Thoracic aorta (tissue), 2 donors: ENCODE measurements at regions not wholly inside any gene's neighbourhood (a gene's known extent, or its start where the extent isn't known, plus 50 kb on each side); places are given as distances from the start of the nearest gene placed in this dataset.

Experiments
- ATAC-seq: fragments of 150-250 bp; one replicate; pipeline ENCODE4 v1.8.0; 2017; ENCODE audit warnings: low read depth; ENCODE audit not compliant: insufficient number of reproducible peaks, low FRiP score
- DNase-seq: peaks from one replicate; pipeline ENCODE4 v3.0.0-alpha.2; 2020; ENCODE audit warnings: low spot score
- H3K27ac ChIP-seq, 2 donors: fragments of 200-600 bp; sonication (generic); 1 replicate in 1 of 2; 2 replicates in 1 of 2; pipeline ENCODE4 v1.5.1; 2016; ENCODE audit warnings: mild to moderate bottlenecking in 2 of 2, moderate library complexity in 2 of 2
- H3K27me3 ChIP-seq: fragments of 200-600 bp; sonication (generic); replicated peaks from 2 replicates; pipeline ENCODE4 v1.6.0; 2016; ENCODE audit warnings: mild to moderate bottlenecking; ENCODE audit not compliant: insufficient read depth
- H3K36me3 ChIP-seq: fragments of 200-600 bp; sonication (generic); one replicate; pipeline ENCODE4 v1.5.1; 2016
- H3K4me1 ChIP-seq, 2 donors: fragments of 200-600 bp; sonication (generic); 1 replicate in 1 of 2; 2 replicates in 1 of 2; pipeline versions ENCODE4 v1.5.1 to v1.6.0; 2016; ENCODE audit warnings: low read depth in 2 of 2, mild to moderate bottlenecking in 1 of 2; ENCODE audit not compliant: control insufficient read depth in 1 of 2
- H3K4me3 ChIP-seq: fragments of 200-600 bp; sonication (generic); 2 replicates; pipeline ENCODE4 v1.5.1; 2016; ENCODE audit warnings: mild to moderate bottlenecking
- H3K9me3 ChIP-seq: fragments of 200-600 bp; sonication (generic); 2 replicates; pipeline ENCODE4 v1.5.1; 2016
- TF ChIP-seq, protein P1 (sequence below): fragments of 200-600 bp; sonication (generic); IDR thresholded peaks from one replicate; pipeline ENCODE4 v1.5.1; 2019; ENCODE audit warnings: antibody characterized with exemption

DNA sequence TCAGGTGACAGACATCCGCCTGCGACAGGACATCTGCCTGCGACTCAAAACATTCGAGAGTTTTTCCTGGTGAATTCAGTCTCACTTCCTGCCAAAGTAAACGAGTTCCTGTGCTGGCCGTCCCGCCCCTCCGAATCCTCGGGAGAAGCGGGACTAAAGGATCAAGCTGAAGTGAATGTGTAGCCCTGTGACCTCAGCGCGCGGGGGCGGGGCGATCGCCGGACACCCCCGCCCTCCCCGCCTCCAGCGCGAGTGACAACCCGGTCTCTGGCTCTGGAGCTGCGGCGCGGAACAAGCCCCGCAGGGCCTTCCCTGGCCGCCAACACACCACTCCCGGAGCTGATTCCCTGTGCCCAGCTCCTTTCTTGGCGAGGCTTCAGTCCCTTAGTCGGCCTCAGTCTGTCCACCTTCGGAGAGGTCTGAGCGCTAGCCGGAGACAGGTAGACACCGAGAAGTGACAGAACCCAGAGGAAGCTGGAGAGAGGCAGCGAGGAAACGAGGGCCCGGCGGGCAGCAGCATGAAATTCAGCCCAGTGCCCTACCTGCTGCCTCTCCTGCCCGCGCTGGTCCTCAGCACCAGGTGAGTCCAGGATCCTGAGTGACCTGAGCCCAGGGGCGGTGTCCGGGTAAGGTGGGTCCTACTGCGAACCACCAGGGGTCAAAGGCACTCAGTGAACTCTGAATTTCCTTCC lies 766.4 kb upstream of the LUZP2 start:
- H3K4me1 ChIP-seq: no peaks in the 10 kb centered on the region
- H3K4me3 ChIP-seq: no peak overlapping the region
- DNase-seq (no peak), ATAC-seq (no peak)
- no peaks in the 10 kb centered on the region for H3K27me3 ChIP-seq
- no peak overlapping the region for H3K27ac ChIP-seq
- H3K9me3 ChIP-seq: no peaks in the 10 kb centered on the region
- TF ChIP-seq, protein P1, sequence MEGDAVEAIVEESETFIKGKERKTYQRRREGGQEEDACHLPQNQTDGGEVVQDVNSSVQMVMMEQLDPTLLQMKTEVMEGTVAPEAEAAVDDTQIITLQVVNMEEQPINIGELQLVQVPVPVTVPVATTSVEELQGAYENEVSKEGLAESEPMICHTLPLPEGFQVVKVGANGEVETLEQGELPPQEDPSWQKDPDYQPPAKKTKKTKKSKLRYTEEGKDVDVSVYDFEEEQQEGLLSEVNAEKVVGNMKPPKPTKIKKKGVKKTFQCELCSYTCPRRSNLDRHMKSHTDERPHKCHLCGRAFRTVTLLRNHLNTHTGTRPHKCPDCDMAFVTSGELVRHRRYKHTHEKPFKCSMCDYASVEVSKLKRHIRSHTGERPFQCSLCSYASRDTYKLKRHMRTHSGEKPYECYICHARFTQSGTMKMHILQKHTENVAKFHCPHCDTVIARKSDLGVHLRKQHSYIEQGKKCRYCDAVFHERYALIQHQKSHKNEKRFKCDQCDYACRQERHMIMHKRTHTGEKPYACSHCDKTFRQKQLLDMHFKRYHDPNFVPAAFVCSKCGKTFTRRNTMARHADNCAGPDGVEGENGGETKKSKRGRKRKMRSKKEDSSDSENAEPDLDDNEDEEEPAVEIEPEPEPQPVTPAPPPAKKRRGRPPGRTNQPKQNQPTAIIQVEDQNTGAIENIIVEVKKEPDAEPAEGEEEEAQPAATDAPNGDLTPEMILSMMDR: no peak
- H3K36me3 ChIP-seq: no peaks in the 10 kb centered on the region

DNA sequence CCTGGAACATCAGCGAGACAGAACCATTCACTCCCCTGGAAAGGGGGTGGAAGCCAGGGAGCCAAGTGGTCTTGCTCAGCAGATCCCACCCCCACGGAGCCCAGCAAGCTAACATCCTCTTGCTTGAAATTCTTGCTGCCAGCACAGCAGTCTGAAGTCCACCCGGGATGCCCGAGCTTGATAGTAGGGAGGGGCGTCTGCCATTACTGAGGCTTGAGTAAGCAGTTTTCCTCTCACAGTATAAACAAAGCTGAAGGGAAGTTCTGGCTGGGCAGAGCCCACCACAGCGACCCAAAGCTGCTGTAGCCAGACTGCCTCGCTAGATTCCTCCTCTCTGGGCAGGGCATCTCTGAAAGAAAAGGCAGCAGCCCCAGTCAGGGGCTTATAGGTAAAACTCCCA lies 764.8 kb upstream of the LUZP2 start:
- Histone ChIP-seq H3K36me3 (no peaks in the 10 kb centered on the region), H3K27me3 (no peaks in the 10 kb centered on the region), H3K4me1 (no peaks in the 10 kb centered on the region), H3K9me3 (no peaks in the 10 kb centered on the region), H3K4me3 (no peak overlapping the region), H3K27ac (no peak overlapping the region)
- DNase-seq: no peak
- TF ChIP-seq, protein P1: no peak
- no peak for ATAC-seq

DNA sequence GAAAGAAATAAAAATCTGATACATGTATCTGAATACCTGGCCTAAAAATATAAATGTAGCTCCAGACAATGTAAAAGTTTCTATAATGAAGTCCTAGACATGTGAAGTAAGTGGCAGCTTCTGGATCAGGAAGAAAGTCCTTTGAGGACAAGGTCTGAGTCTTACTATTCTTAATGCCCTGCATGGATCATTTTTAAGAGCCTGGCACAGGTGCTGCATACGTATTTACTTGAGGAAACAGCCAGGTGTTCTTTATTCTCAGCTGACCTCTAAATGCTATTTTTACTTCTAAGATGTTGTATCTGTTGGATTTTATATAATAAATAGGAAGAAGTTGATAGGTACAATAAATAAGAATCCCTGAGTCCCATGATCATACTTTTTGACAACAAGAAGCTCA lies 750.0 kb upstream of the LUZP2 start:
- Histone ChIP-seq H3K4me3 (no peak overlapping the region), H3K36me3 (no peaks in the 10 kb centered on the region), H3K27ac (no peak overlapping the region), H3K9me3 (no peaks in the 10 kb centered on the region), H3K27me3 (no peaks in the 10 kb centered on the region), H3K4me1 (no peaks in the 10 kb centered on the region)
- ATAC-seq (no peak), DNase-seq (no peak)
- TF ChIP-seq, protein P1: no peak

DNA sequence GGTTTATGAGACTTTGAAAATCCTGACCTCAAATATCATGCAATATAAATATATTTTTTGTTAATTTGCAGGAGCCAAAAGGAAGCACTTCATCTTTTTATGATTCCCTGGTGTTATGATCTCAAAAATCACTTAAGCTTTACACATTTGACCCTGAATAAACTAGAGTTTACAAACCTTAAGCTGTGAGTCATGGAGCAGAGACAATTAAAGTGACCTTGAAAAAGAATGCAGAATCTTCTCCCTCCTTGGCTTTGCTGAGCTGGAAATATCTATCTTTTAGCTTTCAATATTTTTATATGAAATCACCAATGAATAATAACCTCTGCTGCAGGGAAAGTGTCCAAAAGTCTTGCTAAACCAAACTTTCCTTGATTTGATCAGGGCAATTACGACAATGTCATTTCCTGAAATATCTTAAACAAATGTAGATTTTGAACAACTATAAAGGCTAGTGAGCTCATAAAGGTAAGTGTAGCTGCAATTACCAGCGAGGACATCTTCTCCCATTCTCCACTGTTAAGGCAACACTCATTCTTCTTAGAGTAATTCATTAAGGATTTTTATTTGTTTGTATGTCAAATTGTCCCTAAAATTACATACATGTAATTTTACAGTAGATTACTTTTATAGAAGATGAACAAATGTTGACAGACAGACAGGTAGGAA lies 747.0 kb upstream of the LUZP2 start:
- Histone ChIP-seq H3K9me3 (no peaks in the 10 kb centered on the region), H3K4me1 (no peaks in the 10 kb centered on the region), H3K27ac (no peak overlapping the region), H3K4me3 (no peak overlapping the region), H3K36me3 (no peaks in the 10 kb centered on the region), H3K27me3 (no peaks in the 10 kb centered on the region)
- DNase-seq (no peak), ATAC-seq (no peak)
- TF ChIP-seq, protein P1: no peak

DNA sequence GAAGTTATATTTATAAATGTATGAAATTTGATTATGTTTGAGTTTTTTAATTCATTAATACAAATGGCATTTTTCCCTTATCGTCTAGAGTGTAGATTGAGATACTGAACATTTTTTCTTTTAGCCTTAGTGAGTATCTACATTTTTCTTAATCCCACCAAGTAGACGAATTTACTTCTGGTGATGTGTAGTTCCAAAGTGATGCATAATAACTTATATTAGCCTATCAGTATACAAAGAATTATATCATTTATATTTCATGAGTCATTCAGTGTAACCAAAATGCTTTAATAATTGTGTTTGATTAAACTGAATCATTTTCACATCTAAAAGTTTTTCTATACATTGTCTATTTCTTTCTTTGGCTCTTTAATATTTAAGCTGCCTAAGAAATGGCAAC lies 745.6 kb upstream of the LUZP2 start:
- Histone ChIP-seq H3K27ac (no peak overlapping the region), H3K4me3 (no peak overlapping the region), H3K4me1 (no peaks in the 10 kb centered on the region), H3K27me3 (no peaks in the 10 kb centered on the region), H3K9me3 (no peaks in the 10 kb centered on the region), H3K36me3 (no peaks in the 10 kb centered on the region)
- DNase-seq (no peak), ATAC-seq (no peak)
- TF ChIP-seq, protein P1: no peak
